Endothelial cell of umbilical vein (primary cell): ENCODE measurements at regions not wholly inside any gene's neighbourhood (a gene's known extent, or its start where the extent isn't known, plus 50 kb on each side); places are given as distances from the start of the nearest gene placed in this dataset.

Source experiments
- BruUV-seq: library from RNA; stranded (reverse); fragments of 400-500 nt; replicated peaks from 2 replicates; lab custom pipeline; 2021; lab: Mats Ljungman, UMichigan
- CTCF ChIA-PET: fragments of 300-600, 350-600 bp; sonication (Branson Sonifier 250); formaldehyde crosslinking; loops from one replicate; lab custom pipeline; 2021; ENCODE audit warnings: antibody characterized with exemption, inconsistent platforms; lab: Charles Lee
- POLR2A ChIA-PET: fragments of 300-600, 350-600 bp; sonication (Branson Sonifier 250); formaldehyde crosslinking; loops from one replicate; lab custom pipeline; 2021; ENCODE audit warnings: antibody characterized with exemption, inconsistent platforms; lab: Charles Lee
- DNase-seq: peaks from one replicate; pipeline ENCODE4 v3.0.0-alpha.2; 2011; ENCODE audit warnings: low read depth, low spot score
- FAIRE-seq: peaks from 2 replicates; lab custom pipeline; 2011; peaks lifted over from hg19 to GRCh38; lab: Jason Lieb, UNC
- H2AFZ ChIP-seq: 2 replicates; pipeline ENCODE4 v1.6.0; 2012; ENCODE audit warnings: low read depth, low read length, control low read depth, inconsistent platforms
- H3K27ac ChIP-seq: 2 replicates; pipeline ENCODE4 v1.5.1; 2011; ENCODE audit warnings: low read depth, mild to moderate bottlenecking, control low read depth, low read length, moderate library complexity; ENCODE audit not compliant: insufficient read depth
- H3K27me3 ChIP-seq, 2 experiments: 2 replicates each; pipeline versions ENCODE4 v1.6.0 to v1.6.1; 2011; ENCODE audit warnings: low read length in 2 of 2, mixed read lengths in 1 of 2; ENCODE audit not compliant: control insufficient read depth in 2 of 2, insufficient read depth in 2 of 2
- H3K36me3 ChIP-seq, 2 experiments: 2 replicates in 1 of 2; 3 replicates in 1 of 2; pipeline ENCODE4 v1.5.1; 2011; ENCODE audit warnings: low read length in 2 of 2, mild to moderate bottlenecking in 1 of 2, moderate library complexity in 1 of 2; ENCODE audit not compliant: control insufficient read depth in 2 of 2, insufficient read depth in 2 of 2; ENCODE audit errors: extremely low read depth in 1 of 2
- H3K4me1 ChIP-seq: 3 replicates; pipeline ENCODE4 v1.5.1; 2011; ENCODE audit warnings: mild to moderate bottlenecking, low read length; ENCODE audit not compliant: control insufficient read depth, insufficient read depth; ENCODE audit errors: extremely low read depth
- H3K4me2 ChIP-seq: 2 replicates; pipeline ENCODE4 v1.6.1; 2011; ENCODE audit warnings: low read length, control low read depth, mixed read lengths; ENCODE audit not compliant: insufficient read depth
- H3K4me3 ChIP-seq, 3 experiments: fragments of 200-600 bp in 1 of 3; sonication (generic), shearing (Covaris generic) in 1 of 3; replicated peaks in 1 of 3; 2 replicates each; pipeline ENCODE4 v1.5.1; 2011 to 2016; ENCODE audit warnings: control low read depth in 3 of 3, low read length in 3 of 3, mild to moderate bottlenecking in 2 of 3, inconsistent platforms in 1 of 3, low read depth in 1 of 3, moderate library complexity in 1 of 3; ENCODE audit not compliant: insufficient read depth in 1 of 3
- H3K79me2 ChIP-seq: 2 replicates; pipeline ENCODE4 v1.6.0; 2012; ENCODE audit warnings: low read length, inconsistent platforms; ENCODE audit not compliant: control insufficient read depth, insufficient read depth
- H3K9ac ChIP-seq: replicated peaks from 2 replicates; pipeline ENCODE3; 2011; ENCODE audit warnings: low read length, control low read depth; ENCODE audit not compliant: insufficient read depth; ENCODE audit errors: extremely low read depth
- H3K9me1 ChIP-seq: replicated peaks from 3 replicates; pipeline ENCODE4 v1.6.0; 2011; ENCODE audit warnings: mild to moderate bottlenecking, low read length; ENCODE audit not compliant: control insufficient read depth, insufficient read depth; ENCODE audit errors: extremely low read depth
- H3K9me3 ChIP-seq: replicated peaks from 2 replicates; pipeline ENCODE4 v1.5.1; 2012; ENCODE audit warnings: low read length, inconsistent platforms; ENCODE audit not compliant: control insufficient read depth, insufficient read depth
- H4K20me1 ChIP-seq: replicated peaks from 2 replicates; pipeline ENCODE3; 2011; ENCODE audit warnings: mild to moderate bottlenecking, low read length; ENCODE audit not compliant: control insufficient read depth, insufficient read depth; ENCODE audit errors: extremely low read depth
- EZH2 ChIP-seq: IDR thresholded peaks from 2 replicates; pipeline ENCODE4 v1.6.1; 2012; ENCODE audit warnings: borderline replicate concordance, low read depth, mild to moderate bottlenecking, moderate library complexity, low read length, inconsistent platforms; ENCODE audit not compliant: severe bottlenecking
- FOS ChIP-seq: IDR thresholded peaks from 2 replicates; pipeline ENCODE4 v1.6.1; 2011; ENCODE audit warnings: mild to moderate bottlenecking, low read length, moderate library complexity, borderline replicate concordance; ENCODE audit not compliant: insufficient read depth
- JUN ChIP-seq: IDR thresholded peaks from 2 replicates; pipeline ENCODE4 v1.6.1; 2011; ENCODE audit warnings: borderline replicate concordance, low read depth; ENCODE audit not compliant: insufficient read length, insufficient read depth
- MAX ChIP-seq: IDR thresholded peaks from 2 replicates; pipeline ENCODE4 v1.6.1; 2011; ENCODE audit not compliant: insufficient read depth, insufficient read length
- MYC ChIP-seq: IDR thresholded peaks from one replicate; pipeline ENCODE4 v1.6.1; 2011; ENCODE audit warnings: mild to moderate bottlenecking, low read depth, low read length
- POLR2A ChIP-seq: IDR thresholded peaks from 2 replicates; pipeline ENCODE4 v1.6.1; 2012; ENCODE audit warnings: low read depth, mild to moderate bottlenecking, control low read depth, low read length
- POLR2AphosphoS5 ChIP-seq: IDR thresholded peaks from 2 replicates; pipeline ENCODE4 v1.6.1; 2012; ENCODE audit warnings: low read depth, mild to moderate bottlenecking, control low read depth, low read length, moderate library complexity; ENCODE audit not compliant: insufficient read depth
- dilution Hi-C: fragments of 300-500 bp; cut with MboI; formaldehyde crosslinking; loops from one replicate; pipeline ENCODE4 v1.15.0; 2019; ENCODE audit warnings: low sequenced_read_pairs; ENCODE audit not compliant: extremely low pct_ligation_motif_present
- intact Hi-C: fragments of 100-400 bp; cut with micrococcal nuclease; formaldehyde crosslinking; loops from one replicate; pipeline ENCODE4 v1.10.0; 2022
- TF ChIP-seq, protein P1 (sequence below), 2 donors: IDR thresholded peaks; 1 replicate in 1 of 2; 2 replicates in 1 of 2; pipeline ENCODE4 v1.5.1; 2011; ENCODE audit warnings: low read length in 2 of 2, mild to moderate bottlenecking in 2 of 2, moderate library complexity in 2 of 2, control low read depth in 1 of 2, inconsistent platforms in 1 of 2, low read depth in 1 of 2; ENCODE audit not compliant: insufficient read depth in 1 of 2; ENCODE audit errors: extremely low read depth in 1 of 2

GRCh38 chr6:126233192-126233591, 106.7 kb upstream of the CENPW start:
- H4K20me1 ChIP-seq: no peaks in the 10 kb centered on the region
- H3K4me2 ChIP-seq: no peak overlapping the region
- H3K4me3 ChIP-seq: no peak overlapping the region
- POLR2A ChIA-PET: no interaction called here
- dilution Hi-C loops (no loop called here), intact Hi-C loops (no loop called here)
- no peaks in the 10 kb centered on the region for H3K9me1 ChIP-seq
- CTCF ChIA-PET: no interaction called here
- H3K27me3 ChIP-seq: no peaks in the 10 kb centered on the region
- H3K79me2 ChIP-seq: no peaks in the 10 kb centered on the region
- H3K9ac ChIP-seq: no peak overlapping the region
- FAIRE-seq (no peak), DNase-seq (no peak)
- no TSS peak for BruUV-seq
- no peaks in the 10 kb centered on the region for H3K36me3 ChIP-seq
- H2AFZ ChIP-seq: no peak overlapping the region
- H3K9me3 ChIP-seq: no peaks in the 10 kb centered on the region
- no peaks in the 10 kb centered on the region for H3K4me1 ChIP-seq
- TF ChIP-seq FOS (no peak), MAX (no peak), JUN (no peak), POLR2A (no peak), POLR2AphosphoS5 (no peak), EZH2 (no peak), MYC (no peak)
- TF ChIP-seq, protein P1, sequence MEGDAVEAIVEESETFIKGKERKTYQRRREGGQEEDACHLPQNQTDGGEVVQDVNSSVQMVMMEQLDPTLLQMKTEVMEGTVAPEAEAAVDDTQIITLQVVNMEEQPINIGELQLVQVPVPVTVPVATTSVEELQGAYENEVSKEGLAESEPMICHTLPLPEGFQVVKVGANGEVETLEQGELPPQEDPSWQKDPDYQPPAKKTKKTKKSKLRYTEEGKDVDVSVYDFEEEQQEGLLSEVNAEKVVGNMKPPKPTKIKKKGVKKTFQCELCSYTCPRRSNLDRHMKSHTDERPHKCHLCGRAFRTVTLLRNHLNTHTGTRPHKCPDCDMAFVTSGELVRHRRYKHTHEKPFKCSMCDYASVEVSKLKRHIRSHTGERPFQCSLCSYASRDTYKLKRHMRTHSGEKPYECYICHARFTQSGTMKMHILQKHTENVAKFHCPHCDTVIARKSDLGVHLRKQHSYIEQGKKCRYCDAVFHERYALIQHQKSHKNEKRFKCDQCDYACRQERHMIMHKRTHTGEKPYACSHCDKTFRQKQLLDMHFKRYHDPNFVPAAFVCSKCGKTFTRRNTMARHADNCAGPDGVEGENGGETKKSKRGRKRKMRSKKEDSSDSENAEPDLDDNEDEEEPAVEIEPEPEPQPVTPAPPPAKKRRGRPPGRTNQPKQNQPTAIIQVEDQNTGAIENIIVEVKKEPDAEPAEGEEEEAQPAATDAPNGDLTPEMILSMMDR (IDR thresholded peaks at IDR 0.05; ENCODE audit: extremely low read depth in 1 of 2, insufficient read depth in 1 of 2, low read depth in 1 of 2, low read length in 2 of 2): no peak
- no peak overlapping the region for H3K27ac ChIP-seq
